EH (cell line): ENCODE measurements at regions not wholly inside any gene's neighbourhood (a gene's known extent, or its start where the extent isn't known, plus 50 kb on each side); places are given as distances from the start of the nearest gene placed in this dataset.
"Not testable (repeated sequence)": the region's sequence is repeated elsewhere in the genome, so short reads cannot be mapped to it uniquely, and the experiment has no call there.

ENCODE experiments used
- DNase-seq: peaks from one replicate; pipeline ENCODE4 v3.0.0-alpha.2; 2015; ENCODE audit warnings: low read depth

DNA sequence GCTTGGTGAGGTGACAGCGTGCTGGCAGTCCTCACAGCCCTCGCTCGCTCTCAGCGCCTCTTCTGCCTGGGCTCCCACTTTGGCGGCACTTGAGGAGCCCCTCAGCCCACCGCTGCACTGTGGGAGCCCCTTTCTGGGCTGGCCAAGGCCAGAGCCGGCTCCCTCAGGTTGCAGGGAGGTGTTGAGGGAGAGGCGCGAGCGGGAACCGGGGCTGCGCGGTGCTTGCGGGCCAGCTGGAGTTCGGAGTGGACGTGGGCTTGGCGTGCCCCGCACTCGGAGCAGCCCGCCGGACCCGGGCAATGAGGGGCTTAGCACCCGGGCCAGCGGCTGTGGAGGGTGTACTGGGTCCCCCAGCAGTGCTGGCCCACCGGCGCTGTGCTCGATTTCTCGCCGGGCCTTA is 134.2 kb upstream of the BASP1 start:
- DNase-seq, result not testable (repeated sequence)

- DNase-seq, result peak; percentile 88
Measured at GRCh38 chr5:17087035-17087434, 130.4 kb upstream of the BASP1 start.

DNA sequence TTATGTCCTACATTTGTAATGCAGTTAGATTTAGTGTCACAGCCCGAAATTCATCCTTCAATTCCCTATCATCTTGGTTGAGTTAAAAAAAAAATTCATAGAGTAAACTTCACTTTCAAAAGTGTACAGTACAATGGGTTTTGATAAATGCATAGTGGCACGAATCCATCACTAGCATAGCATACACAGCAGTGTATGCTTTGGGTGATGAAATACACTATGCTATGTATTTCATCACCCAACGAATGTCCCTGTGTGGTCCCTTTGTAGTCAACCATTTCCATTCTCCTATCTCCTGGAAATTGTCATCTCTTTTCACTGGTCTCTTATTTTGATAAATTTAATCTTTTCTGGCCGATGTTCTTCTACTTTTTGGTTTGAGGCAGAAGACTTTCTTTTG is 129.4 kb upstream of the BASP1 start:
- no peak for DNase-seq

- no peak for DNase-seq
Measured at GRCh38 chr5:17089001-17089400, 128.4 kb upstream of the BASP1 start.

DNA sequence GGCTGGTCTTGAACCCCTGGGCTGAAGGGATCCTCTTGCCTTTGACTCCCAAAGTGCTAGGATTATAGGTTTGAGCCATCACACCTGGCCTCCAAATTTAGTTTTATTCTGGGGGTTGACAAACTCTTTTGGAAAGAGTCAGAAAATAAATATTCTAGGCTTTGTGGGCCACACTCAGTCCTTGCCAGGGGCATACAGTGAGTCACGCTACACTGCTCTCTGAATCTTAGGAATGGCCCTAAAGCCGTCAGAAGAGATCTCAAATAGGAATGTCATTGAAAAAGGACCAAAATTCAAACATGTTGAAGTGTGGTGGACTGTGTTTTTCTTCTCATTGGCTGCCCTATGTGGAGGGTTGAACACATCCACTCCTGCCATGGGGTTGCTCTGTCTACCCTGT is 127.7 kb upstream of the BASP1 start:
- peak; percentile 90 for DNase-seq

GRCh38 chr5:17090839-17091238 is 126.6 kb upstream of the BASP1 start:
- DNase-seq, result no peak

GRCh38 chr5:17094830-17095229 is 122.6 kb upstream of the BASP1 start:
- DNase-seq, result no peak

DNA sequence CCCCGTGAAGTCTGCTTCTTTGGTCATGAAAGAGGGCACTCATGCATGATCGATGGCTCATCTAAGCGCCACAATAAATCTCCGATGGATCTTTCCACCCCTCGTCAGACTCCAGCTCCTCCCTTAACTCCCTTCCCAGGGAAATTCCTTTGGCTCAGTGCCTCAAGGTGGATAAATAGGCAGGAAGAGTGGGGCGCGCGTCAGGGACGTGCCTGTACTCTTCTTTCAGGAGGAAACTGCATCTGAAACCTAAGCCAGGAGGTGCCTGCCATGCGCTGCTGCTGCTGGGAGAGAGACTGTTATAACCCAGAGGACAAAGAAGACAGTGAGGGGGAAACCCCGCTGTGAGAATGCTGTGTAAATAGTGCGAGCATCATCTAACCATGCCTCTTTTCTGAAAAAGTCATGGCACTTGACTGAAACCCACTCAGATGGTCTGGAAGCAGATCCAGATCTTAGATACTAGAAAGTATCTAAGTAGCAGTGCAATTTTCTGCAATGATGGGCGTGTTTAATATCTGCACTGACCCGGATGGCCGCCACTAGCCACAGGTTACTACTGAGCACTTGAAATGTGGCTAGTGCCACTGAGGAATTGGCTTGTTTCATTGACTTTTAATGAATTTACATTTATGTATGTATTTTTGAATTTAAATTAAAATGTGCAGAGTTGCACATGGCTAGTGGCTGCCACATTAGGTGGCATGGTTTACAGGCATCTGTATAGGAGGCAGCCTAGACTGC is 120.3 kb upstream of the BASP1 start:
- DNase-seq, result no peak

GRCh38 chr5:17099946-17100345 is 117.5 kb upstream of the BASP1 start:
- no peak for DNase-seq

DNA sequence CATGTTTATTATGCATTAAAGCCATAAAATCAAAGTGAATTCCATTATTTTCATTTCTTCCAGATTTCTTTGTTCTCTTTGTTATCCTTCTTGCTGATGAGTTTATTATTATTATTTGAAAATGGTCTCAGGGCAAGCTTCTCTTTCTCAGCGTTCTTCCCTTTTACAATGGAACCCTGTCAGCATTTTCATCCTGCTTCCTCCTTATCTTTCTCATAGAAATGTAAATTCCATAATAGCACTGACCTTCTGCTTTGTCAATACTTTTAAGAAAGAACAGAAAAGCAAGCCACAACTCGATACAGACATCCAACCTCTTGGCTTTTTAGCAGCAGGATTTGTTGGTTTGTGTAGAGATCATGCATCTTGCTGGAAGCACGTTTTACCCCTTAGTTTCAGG is 114.0 kb upstream of the BASP1 start:
- DNase-seq, result no peak

GRCh38 chr5:17105744-17106418 is 111.5 kb upstream of the BASP1 start:
- peak; percentile 88 for DNase-seq

GRCh38 chr5:17106521-17106920 is 110.9 kb upstream of the BASP1 start:
- DNase-seq, result no peak

DNA sequence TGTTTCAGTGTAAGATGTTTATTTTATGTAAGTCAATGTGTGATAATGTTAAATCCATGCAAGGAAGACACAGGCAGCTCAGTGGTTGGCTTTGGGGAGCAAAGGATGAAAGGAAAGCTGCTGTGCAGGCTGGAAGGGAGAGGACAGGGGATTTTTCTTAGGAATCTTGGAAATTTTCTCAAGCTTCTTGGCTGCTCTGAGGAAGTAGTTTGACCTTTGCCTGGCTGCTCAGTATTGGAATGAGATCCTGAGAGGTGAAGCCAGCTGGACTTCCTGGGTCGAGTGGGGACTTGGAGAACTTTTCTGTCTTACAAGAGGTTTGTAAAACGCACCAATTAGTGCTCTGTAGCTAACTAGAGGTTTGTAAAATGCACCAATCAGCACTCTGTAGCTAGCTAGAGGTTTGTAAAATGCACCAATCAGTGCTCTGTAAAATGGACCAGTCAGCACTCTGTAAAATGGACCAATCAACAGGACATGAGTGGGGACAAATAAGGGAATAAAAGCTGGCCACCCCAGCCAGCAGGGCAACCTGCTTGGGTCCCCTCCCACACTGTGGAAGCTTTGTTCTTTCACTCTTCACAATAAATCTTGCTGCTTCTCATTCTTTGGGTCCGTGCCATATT is 105.2 kb upstream of the BASP1 start:
- DNase-seq, result peak; percentile 74

- DNase-seq, result peak; percentile 97
Measured at GRCh38 chr5:17113174-17113958, 104.1 kb upstream of the BASP1 start.

DNA sequence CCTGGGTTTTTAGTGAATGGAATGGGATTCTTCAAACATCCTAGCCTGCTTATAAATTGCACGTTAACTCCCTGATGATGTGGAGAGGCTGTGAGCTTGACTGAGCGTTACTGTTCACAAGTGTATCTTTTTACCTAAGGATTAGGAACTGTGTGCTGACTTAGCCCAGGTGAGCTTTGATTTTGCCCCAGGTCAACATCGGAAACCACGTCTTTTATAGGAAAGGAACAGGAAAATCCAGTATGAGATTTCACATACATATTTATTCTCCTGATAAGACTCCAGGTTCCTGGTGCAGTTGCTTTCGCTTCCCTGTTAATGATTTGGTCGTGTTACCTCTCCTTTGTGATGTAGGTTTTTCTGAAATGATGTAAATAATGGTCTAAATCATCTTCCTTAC is 103.2 kb upstream of the BASP1 start:
- DNase-seq, result no peak

- no peak for DNase-seq
Measured at GRCh38 chr5:17114715-17115599, 102.5 kb upstream of the BASP1 start.

- DNase-seq, result no peak
Measured at GRCh38 chr5:17115855-17116254, 101.6 kb upstream of the BASP1 start.

GRCh38 chr5:17118631-17119030 is 98.8 kb upstream of the BASP1 start:
- peak; percentile 99 for DNase-seq

DNA sequence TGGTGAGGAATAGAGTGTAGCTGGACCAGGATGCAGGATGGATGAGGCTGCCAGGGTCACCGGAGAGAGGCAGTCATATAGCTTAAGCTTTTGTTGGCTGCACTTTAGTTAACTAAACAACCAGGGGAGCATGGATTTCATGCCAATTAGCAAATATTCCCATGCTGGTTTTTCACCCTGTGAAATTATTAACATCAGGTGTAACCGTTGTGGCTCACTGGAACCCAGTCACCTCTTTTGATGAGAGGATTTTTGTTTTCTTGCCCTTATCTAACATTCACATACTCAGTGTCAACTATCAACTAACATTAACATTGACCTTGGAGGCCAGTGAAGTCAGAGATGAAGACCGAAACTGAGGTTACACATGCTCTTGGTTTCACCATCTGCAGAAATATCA is 97.2 kb upstream of the BASP1 start:
- DNase-seq, result no peak

- DNase-seq, result no peak
Measured at GRCh38 chr5:17121776-17122175, 95.7 kb upstream of the BASP1 start.

DNA sequence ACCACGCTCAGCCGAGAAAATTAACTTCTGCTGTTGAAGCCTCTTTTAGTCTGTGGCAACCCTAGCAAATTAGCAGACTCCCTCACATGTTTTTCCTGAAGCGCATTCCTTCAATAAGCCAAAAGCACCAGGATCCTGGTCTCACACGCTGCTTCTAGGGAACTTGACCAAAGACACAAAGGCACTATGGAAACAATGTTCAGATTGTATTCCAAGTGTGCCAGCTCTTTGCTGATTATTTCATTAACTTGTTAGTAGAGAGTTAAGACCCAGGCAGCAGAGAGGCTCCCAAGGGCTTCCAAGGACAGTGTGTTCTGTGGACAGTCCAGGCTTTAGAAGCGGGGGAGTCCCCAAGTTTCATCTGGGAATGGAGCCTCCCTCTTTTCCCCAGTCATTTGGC is 94.4 kb upstream of the BASP1 start:
- peak; percentile 55 for DNase-seq

DNA sequence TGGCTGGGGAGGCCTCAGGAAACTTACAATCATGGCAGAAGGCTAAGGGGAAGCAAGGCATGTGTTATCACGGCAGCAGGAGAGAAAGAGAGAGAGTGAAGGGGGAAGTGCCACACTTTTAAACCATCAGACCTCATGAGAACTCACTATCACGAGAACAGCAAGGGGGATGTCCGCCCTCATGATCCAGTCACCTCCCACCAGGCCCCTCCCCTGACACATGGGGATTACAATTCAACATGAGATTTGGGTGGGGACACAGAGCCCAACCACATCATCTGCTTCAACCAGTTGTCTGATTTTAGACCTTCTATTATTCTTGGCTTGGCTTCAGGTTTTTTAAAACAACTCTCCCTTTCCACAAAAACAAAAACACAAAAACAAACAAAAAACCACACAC is 93.7 kb upstream of the BASP1 start:
- DNase-seq, result not testable (repeated sequence)
